SU-DHL-6 (cell line): ENCODE measurements at regions not wholly inside any gene's neighbourhood (a gene's known extent, or its start where the extent isn't known, plus 50 kb on each side); places are given as distances from the start of the nearest gene placed in this dataset.
"Not testable (repeated sequence)": the region's sequence is repeated elsewhere in the genome, so short reads cannot be mapped to it uniquely, and the experiment has no call there.

Experiments used
- H2AFZ ChIP-seq: fragments of 200-600 bp; sonication (generic); 2 replicates; pipeline ENCODE4 v1.6.1; 2014; ENCODE audit warnings: low read depth, mild to moderate bottlenecking, moderate library complexity, mixed read lengths, antibody characterized with exemption, low read length; ENCODE audit not compliant: severe bottlenecking
- H3F3A ChIP-seq: fragments of 200-600 bp; shearing (Covaris generic); 2 replicates; pipeline ENCODE4 v1.6.0; 2016; ENCODE audit warnings: antibody characterized with exemption, mild to moderate bottlenecking; ENCODE audit not compliant: insufficient read depth
- H3K27ac ChIP-seq: fragments of 200-600 bp; sonication (generic); 2 replicates; pipeline ENCODE4 v1.5.1; 2016; ENCODE audit warnings: low read depth, mild to moderate bottlenecking, low read length, moderate library complexity, mixed read lengths
- H3K27me3 ChIP-seq: fragments of 200-600 bp; sonication (generic), shearing (Covaris generic); 2 replicates; pipeline ENCODE4 v1.6.0; 2014; ENCODE audit warnings: mild to moderate bottlenecking, low read length
- H3K36me3 ChIP-seq: fragments of 200-600 bp; sonication (generic); 2 replicates; pipeline ENCODE4 v1.6.1; 2014; ENCODE audit warnings: mild to moderate bottlenecking, low read length, mixed read lengths
- H3K4me2 ChIP-seq: fragments of 300-600, 200-600 bp; shearing (Covaris generic), sonication (generic); 2 replicates; pipeline ENCODE4 v1.6.0; 2014; ENCODE audit warnings: low read length, low read depth, mild to moderate bottlenecking; ENCODE audit not compliant: poor library complexity, severe bottlenecking
- H3K4me3 ChIP-seq: fragments of 200-600 bp; sonication (generic); 2 replicates; pipeline ENCODE4 v1.5.1; 2014; ENCODE audit warnings: antibody characterized with exemption, low read length, mild to moderate bottlenecking, mixed read lengths; ENCODE audit not compliant: insufficient read depth, poor library complexity, severe bottlenecking
- H3K79me2 ChIP-seq: fragments of 200-600 bp; sonication (generic); 2 replicates; pipeline ENCODE4 v1.6.1; 2014; ENCODE audit warnings: mild to moderate bottlenecking, low read length, moderate library complexity; ENCODE audit not compliant: insufficient read depth
- H3K9ac ChIP-seq: fragments of 200-600 bp; sonication (generic); 2 replicates; pipeline ENCODE4 v1.7.0; 2014; ENCODE audit warnings: mild to moderate bottlenecking, low read length
- H3K9me2 ChIP-seq: fragments of 200-600 bp; sonication (generic); replicated peaks from 2 replicates; pipeline ENCODE4 v1.6.1; 2014; ENCODE audit warnings: low read length; ENCODE audit not compliant: insufficient read depth
- H3K9me3 ChIP-seq: fragments of 200-600 bp; sonication (generic); 2 replicates; pipeline ENCODE4 v1.6.1; 2014; ENCODE audit warnings: low read length, mixed read lengths; ENCODE audit not compliant: insufficient read depth
- H4K20me1 ChIP-seq: fragments of 200-600 bp; sonication (generic); 2 replicates; pipeline ENCODE4 v1.6.1; 2014; ENCODE audit warnings: low read depth, mild to moderate bottlenecking, antibody characterized with exemption, low read length, moderate library complexity, mixed read lengths
- CTCF ChIP-seq: fragments of 200-600 bp; sonication (generic); IDR thresholded peaks from one replicate; pipeline ENCODE4 v1.5.1; 2017; ENCODE audit warnings: antibody characterized with exemption, mild to moderate bottlenecking, low read length, moderate library complexity; ENCODE audit not compliant: insufficient read depth, poor library complexity, severe bottlenecking
- EZH2phosphoT487 ChIP-seq: fragments of 200-600 bp; sonication (generic), shearing (Covaris generic); conservative IDR thresholded peaks from 2 replicates; pipeline ENCODE4 v1.6.1; 2018; ENCODE audit warnings: mild to moderate bottlenecking, antibody characterized with exemption, low read length, moderate library complexity, mixed read lengths

DNA sequence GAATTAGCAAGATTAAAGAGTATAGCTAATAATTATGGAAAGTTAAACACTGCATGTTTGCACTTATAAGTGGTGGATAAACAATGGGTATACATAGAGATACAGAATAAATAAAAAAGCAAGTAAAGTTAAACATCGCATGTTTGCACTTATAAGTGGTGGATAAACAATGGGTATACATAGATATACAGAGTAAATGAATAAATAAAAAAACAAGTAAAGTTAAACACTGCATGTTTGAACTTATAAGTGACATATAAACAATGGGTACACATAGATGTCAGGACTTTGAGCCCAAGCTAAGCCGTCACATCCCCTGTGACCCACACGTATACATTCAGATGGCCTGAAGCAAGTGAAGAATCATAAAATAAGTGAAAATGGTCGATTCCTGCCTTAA is 1533.3 kb upstream of the SPRY2 start:
- Histone ChIP-seq H3K27me3 (no peaks in the 10 kb centered on the region), H3K4me2 (no peak overlapping the region), H3K9me2 (no peaks in the 10 kb centered on the region), H2AFZ (no peak overlapping the region), H3K4me3 (no peak overlapping the region), H3F3A (no peaks in the 10 kb centered on the region), H4K20me1 (no peaks in the 10 kb centered on the region), H3K27ac (no peak overlapping the region), H3K36me3 (no peaks in the 10 kb centered on the region), H3K79me2 (no peaks in the 10 kb centered on the region), H3K9ac (no peak overlapping the region), H3K9me3 (no peaks in the 10 kb centered on the region)
- TF ChIP-seq CTCF: no peak
- TF ChIP-seq EZH2phosphoT487: no peak

DNA sequence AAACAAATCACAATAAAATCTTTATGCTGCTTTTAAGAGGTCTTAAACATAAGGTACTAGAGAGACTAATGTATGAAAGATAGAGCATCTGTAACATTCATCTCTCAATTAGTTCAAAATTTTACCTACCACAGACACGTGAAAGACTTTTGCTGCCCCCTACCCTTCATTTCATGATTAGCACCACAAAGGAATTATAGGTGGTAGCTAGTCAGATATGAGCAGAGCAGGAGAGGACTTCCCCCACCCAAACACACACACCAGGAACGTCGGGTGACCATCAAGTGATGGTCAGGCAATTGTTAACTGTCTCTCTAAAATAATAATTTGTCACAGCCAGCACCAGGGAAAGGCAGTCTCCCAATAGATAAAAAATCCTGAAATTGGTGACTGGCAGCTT is 1531.7 kb upstream of the SPRY2 start:
- TF ChIP-seq CTCF (peak; percentile 18), EZH2phosphoT487 (no peak)
- no peak overlapping the region for H3K27ac ChIP-seq

DNA sequence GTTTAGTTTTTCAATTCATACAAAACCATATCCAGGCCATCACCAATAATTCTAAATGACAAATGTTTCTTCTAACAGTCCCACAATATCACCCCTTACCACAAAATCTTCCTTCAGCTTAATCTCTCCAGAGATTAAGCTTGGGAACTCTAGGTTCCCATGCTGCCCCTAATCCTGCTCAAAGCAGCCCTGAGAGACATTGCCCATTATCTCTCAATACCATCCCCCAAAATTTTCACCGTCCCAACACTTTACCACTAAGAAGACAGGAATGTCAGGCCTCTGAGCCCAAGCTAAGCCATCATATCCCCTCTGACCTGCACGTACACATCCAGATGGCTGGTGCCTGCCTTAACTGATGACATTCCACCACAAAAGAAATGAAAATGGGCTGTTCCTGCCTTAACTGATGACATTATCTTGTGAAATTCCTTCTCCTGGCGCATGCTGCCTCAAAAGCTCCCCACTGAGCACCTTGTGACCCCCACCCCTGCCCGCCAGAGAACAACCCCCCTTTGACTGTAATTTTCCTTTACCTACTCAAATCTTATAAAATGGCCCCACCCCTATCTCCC is 1530.9 kb upstream of the SPRY2 start:
- not testable (repeated sequence) for H3K36me3 ChIP-seq, H3K27me3 ChIP-seq, H4K20me1 ChIP-seq, H3K4me3 ChIP-seq, H3K79me2 ChIP-seq, H3K9me2 ChIP-seq, H2AFZ ChIP-seq, H3K9ac ChIP-seq, H3K27ac ChIP-seq, H3F3A ChIP-seq, H3K4me2 ChIP-seq, H3K9me3 ChIP-seq

More for the DNA sequence above, 1531.7 kb upstream of the SPRY2 start:
- H2AFZ ChIP-seq: no peak overlapping the region
- no peak overlapping the region for H3K4me3 ChIP-seq
- H3K4me2 ChIP-seq: no peak overlapping the region
- H3K27me3 ChIP-seq: no peaks in the 10 kb centered on the region
- no peaks in the 10 kb centered on the region for H3K36me3 ChIP-seq
- H4K20me1 ChIP-seq: no peaks in the 10 kb centered on the region
- no peak overlapping the region for H3K9ac ChIP-seq
- H3F3A ChIP-seq: no peaks in the 10 kb centered on the region
- H3K9me2 ChIP-seq: no peaks in the 10 kb centered on the region
- H3K79me2 ChIP-seq: no peaks in the 10 kb centered on the region
- no peaks in the 10 kb centered on the region for H3K9me3 ChIP-seq

DNA sequence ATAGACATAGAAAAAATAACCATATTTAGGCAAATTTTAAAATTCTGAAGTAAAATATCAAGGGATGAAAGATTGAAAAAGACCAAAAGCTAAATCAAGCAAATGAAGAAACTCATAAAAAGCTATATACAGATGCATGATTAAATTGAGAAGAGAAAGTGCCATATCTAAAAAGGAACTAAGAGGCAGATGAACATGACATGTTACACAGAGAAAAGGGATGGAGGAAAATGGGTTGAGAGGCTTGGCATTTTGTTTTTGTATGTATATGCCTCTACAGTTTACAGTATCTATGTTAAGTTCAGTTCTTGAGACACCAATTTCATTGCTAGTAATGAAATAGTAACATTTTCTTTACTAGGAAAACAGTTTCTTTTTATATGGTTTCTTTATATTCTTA is 1507.4 kb upstream of the SPRY2 start:
- H3K4me2 ChIP-seq: no peak overlapping the region
- no peaks in the 10 kb centered on the region for H3K79me2 ChIP-seq
- no peak overlapping the region for H3K9ac ChIP-seq
- H3K4me3 ChIP-seq: no peak overlapping the region
- H3K27ac ChIP-seq: no peak overlapping the region
- H2AFZ ChIP-seq: no peak overlapping the region
- TF ChIP-seq EZH2phosphoT487: no peak
- no peak for TF ChIP-seq CTCF
- H3K36me3 ChIP-seq: no peaks in the 10 kb centered on the region
- no peaks in the 10 kb centered on the region for H4K20me1 ChIP-seq
- H3K9me2 ChIP-seq: no peaks in the 10 kb centered on the region
- no peaks in the 10 kb centered on the region for H3F3A ChIP-seq
- H3K9me3 ChIP-seq: no peaks in the 10 kb centered on the region
- H3K27me3 ChIP-seq: no peaks in the 10 kb centered on the region
